ENCODE measurements at regions not wholly inside any gene's neighbourhood (a gene's known extent, or its start where the extent isn't known, plus 50 kb on each side); places are given as distances from the start of the nearest gene placed in this dataset.

GRCh38 chr3:94414418-94414817 lies 351.6 kb downstream of the NSUN3 start:
- TF ChIP-seq CTCF (IDR thresholded peaks at IDR 0.05) (no peak), POLR2A (IDR thresholded peaks at IDR 0.05) (no peak)
